Stromal cell of bone marrow (primary cell): ENCODE measurements at regions not wholly inside any gene's neighbourhood (a gene's known extent, or its start where the extent isn't known, plus 50 kb on each side); places are given as distances from the start of the nearest gene placed in this dataset.
A peak's percentile ranks its signal among the peaks of the same experiment; 100 is the strongest.
"Not testable (repeated sequence)": the region's sequence is repeated elsewhere in the genome, so short reads cannot be mapped to it uniquely, and the experiment has no call there.

Experiments used
- DNase-seq: peaks from one replicate; pipeline ENCODE4 v3.0.0-alpha.2; 2012; ENCODE audit warnings: low read depth

DNA sequence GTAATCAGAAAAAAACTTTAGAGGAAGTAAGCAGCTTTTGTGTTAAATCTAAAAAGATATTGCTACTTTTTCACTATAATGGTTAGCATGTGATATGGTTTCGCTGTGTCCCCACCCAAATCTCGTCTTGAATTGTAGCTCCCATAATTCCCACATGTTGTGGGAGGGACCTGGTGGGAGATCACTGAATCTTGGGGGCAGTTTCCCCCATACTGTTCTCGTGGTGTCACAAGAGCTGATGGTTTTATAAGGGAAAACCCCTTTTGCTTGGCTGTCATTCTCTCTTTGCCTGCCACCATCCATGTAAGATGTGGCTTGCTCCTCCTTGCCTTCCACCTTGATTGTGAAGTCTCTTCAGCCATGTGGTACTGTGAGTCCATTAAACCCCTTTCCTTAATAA, 117.1 kb downstream of the KCNJ2 start:
- DNase-seq, result no peak

DNA sequence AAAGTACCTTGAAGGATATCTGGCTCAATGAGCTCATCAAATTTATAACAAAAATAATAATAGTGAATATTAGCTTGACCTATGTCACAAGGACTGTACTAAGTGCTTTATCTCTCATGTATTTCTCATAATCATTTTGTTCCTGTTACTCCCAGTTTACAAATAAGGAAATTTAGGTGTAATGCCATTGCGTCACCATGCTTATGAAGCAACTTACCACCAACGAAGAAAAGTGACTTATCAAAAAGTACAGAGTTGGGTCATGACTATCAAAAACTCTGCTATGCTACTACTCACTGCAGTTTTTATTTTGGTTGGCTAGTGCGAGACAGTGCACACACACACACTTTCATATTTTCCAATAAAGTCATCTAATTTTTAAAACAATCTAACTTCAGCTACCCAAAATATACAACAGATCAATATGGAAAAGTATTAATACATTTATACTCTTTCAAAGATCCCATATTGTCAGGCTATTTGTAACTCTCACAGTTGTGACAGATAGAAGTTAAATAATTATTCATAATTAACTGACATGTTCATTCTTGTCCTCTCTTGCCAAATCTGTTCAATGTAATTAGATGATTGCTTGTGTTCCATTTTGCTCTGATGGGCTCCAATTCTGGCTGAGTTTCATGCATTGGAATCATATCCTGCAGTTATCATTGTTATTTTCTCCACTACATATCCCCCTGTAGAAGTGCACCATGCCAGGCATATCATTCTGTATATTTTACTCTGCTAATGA, 119.4 kb downstream of the KCNJ2 start:
- DNase-seq, result no peak

DNA sequence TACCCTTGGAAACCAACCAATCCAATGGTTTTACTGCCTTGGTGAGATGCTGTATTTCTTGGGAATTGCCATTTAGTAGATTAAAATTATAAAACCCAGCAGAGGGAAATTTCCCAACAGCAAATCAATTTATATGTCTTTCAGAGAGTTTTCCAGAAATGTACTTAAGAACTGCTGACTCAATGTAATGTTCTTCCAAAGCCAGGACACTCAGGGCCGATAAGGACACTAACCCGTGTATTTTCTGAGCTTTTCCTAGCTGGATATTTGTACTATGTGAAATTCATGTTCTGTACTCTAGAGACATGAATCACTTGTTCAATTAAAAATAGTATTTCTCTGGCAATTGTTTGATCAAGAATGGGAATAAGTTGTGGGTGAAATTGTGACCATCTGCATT, 121.4 kb downstream of the KCNJ2 start:
- DNase-seq, result no peak

DNA sequence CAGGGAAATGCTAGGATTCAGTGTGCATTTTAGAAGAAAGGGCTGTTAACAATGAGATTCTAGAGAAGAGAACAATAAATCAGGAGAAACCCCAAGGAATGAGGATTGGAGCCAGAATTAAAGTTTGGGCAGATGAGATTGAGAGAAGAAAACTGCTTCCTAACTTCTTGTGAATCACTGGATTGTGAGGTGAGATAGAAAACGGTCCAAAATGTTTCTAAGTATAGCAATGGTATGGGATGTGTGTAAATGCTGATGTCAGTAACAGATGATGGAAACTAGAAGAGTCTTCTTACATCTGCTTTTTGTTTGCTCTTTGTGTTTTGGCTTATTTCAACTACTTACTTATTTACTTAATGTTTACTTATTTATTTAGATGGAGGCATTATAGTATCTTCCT, 123.0 kb downstream of the KCNJ2 start:
- no peak for DNase-seq

DNA sequence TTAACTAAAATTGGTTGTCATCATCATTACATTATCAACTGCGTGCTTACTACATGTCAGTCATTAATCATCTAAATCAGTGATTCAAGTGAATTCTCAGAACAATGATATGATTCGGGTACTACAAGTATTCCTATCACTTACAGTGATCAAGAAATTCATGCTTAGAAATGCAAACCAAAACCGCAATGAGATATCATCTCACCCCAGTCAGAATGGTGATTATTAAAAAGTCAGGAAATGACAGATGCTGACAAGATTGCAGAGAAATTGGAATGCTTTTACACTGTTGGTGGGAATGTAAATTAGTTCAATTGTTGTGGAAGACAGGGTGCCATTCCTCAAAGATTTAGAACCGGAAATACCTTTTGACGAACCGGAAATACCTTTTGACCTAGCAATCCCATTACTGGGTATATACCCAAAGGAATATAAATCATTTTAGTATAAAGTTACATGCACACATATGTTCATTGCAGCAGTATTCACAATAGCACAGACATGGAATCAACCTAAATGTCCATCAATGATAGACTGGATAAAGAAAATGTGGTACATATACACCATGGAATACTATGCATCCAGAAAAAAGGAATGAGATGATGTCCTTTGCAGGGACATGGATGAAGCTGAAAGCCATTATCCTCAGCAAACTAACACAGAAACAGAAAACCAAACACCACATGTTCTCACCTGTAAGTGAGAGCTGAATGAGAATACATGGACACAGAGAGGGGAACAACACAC, 124.4 kb downstream of the KCNJ2 start:
- DNase-seq, result not testable (repeated sequence)

DNA sequence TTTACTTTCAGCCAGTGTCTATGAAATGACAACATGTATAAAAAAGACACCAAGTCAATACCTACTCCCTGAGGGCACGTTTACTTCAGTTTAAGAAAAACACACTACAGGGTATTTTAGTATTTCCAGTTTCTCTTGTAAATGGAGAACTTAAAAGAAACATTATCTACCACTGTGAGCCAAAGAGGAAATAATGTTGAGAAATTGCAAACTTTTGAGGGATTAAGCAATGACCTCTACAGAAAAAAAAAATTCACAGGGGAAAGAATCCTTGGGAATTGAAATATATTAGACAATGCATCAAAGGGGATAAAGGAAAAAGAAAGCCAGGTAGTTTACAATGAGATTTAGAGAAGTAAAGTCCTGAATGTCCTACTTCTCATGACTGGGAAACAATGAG, 126.0 kb downstream of the KCNJ2 start:
- no peak for DNase-seq

DNA sequence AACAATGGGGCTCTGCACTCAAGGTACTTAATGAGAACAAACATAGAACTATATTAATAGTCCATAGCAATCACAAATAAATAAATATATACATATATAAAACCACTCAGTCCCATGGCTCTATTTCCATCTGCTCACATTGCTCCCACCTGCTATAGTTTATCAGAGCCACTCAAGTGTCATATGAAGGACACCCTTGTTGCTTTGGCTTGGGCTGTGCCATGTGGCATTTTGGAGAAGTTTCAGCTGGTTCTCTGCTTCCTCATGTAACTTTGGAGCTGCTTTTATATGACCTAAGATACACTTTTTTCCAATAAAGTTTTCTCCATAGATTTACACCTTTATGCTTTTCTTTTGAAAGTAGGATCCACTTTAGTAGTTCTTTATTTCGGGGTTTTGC, 126.4 kb downstream of the KCNJ2 start:
- DNase-seq, result no peak

DNA sequence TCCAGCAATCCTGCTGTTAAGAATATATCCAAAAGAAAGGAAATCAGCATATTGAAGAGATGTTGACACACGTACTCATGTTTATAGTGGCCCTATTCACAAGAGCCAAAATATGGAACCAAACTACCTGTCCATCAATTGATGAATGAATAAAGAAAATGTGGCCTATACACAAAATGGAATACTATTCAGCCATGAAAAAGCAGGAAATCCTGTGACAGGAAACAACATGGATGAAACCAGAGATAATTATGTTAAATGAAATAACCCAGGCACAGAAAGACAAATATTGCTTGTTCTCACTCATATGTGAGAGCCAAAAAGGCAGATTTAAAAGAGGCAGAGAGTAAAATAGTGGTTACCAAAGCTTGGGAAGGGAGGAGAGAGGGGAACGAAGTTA, 127.1 kb downstream of the KCNJ2 start:
- no peak for DNase-seq

DNA sequence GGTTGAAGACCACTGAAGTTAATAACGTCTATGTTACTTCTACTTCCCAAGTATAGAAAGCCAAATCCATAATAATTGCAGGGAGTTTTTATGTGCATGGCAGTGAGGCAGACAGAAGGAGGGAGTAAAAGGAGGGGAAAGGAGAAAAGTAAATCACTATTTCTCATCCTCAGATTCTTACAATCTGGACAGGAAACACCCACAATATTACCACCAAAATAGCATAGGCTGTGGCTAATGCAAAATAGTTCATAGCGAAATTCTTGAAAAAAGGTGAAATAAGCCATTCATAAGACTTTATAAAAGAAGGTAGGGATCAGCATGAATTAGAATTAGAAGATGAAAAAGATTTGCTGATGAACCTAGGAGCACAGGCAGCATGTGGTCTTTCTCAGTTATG, 128.1 kb downstream of the KCNJ2 start:
- DNase-seq, result no peak

DNA sequence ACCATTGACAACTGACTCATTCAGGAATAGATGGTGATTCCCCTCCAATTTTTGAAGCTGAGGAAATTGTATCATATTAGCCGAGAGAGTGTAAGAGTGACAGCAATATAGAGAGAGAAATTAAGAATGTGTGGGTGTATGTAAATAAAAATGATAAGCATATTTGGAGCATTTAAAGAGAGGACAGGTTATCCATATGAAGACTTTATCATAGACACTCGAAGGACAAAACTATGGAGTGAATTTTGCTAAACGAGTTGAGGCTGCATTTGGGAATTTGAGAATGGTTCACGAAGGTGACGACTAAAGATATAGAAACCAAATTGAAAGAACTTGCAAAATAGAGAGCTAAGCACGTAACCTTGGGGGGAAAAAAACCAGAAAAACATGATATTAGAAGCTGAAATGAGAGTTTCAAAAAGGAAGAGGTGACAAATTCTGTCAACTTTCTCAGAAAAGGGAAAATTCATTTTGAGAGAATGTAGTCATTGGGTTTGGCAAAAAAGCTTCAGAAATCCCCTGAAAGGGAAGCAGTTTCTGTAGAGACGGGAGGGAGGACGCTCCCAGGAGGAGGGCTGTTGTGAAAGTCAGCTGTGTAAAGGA, 129.7 kb downstream of the KCNJ2 start:
- no peak for DNase-seq

DNA sequence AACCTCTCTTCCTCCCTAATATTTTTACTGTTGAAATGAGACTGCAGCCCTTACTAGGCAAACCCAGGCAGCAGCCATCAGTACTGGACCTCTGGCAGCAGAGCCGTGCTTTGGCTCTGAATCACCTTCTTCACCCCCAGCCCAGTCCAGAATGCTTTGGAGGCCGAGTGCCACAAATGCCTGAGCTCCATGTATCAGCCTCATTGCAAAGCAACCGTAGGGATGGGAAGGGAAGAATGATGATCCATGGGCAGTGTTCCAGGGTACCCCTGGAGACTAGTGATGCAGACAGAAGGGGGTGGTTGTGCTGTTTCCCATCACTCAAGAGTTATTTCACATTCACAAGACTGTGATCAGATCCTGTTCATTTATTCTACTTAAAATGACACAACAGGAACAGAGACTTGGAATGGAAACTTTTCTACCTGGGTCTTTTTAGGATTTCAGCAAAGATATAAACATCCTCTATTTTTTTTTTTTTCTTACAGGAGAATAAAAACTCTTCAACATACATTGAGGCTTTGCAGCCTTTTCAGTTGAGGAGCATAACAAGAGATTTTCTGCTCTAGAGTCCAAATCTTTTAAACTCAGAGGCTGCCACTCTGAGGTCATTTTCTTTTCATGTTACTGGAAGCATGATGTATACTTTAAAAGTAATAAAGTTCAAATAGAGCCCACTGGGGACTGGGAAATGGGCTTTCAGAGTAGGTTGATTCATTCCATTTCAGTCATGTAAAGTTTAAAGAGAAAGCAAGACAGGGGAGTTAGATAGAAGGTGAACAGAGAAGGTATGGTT, 138.3 kb downstream of the KCNJ2 start:
- no peak for DNase-seq

DNA sequence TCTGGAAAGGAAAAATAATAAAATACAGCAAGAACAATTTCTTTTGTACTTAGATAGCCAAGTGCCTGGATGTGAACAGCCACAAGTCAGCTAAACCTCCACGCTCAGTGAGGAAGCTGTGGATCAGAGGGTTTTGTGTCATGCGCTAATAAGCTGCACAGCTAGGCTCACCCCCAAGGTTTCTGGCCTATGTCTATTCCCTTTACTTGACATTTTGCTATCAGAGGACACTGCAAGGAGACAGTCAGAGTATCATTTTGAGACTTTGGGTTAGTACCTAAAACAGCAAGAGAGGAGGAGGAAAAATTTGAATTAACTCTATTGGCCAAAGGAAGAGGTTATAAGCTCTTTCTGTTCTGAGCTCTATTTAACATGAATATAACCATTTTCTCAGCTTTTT, 139.3 kb downstream of the KCNJ2 start:
- no peak for DNase-seq

DNA sequence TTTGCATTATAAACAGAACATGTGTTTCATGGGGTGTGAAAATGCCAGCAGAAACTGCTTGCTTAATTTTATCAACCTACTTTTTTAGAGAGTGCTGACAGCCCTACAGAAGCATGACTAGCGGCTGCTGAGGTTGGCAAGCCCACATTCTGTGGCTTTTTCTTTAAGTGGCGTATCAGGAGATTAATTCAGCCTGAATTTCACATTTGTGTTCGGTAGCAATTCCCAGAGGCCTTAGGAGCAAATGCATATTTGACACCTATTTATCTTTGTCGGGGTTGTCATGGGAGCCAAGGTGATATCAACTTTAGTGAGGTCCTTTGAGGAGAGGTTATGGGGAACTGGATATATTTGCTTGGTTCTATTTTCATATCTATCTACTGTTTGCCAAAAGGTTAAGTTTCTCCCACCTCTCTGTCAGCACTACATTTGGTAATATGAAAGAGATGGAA, 140.9 kb downstream of the KCNJ2 start:
- no peak for DNase-seq

DNA sequence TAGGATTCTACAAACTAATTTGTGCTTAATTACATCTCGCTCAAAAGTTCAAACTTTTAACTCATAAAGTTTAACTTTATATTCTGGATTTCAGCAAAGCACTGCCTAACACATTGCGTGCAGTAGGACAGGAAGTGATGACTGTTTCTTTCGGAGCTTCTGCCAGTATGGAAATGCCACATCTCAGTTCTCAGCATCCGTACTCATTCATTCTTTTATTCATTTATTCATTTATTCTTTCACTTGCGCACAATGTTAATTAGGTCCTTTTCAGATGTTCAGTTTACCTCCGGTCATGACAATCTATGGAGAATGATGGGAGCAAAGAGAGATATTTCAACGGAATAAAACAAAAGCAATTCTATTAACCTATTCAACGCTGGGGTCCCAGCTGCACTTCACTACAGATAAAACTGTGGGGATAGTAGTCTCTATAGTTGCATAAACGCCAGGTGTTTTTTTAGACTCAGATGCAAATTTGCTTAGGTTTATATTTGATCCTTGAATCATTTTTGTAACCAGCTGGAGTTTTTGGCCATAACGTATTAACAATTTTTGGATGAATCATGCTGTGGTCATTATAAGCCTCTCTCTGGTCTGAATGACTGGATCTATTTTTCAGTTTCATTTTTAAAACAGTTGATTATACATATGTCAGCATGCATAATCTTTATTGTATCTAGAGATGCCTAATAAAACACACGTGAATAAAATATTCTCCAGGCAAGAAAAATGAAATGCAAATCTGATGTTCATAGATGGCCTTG, 143.9 kb downstream of the KCNJ2 start:
- DNase-seq, result peak; percentile 55

DNA sequence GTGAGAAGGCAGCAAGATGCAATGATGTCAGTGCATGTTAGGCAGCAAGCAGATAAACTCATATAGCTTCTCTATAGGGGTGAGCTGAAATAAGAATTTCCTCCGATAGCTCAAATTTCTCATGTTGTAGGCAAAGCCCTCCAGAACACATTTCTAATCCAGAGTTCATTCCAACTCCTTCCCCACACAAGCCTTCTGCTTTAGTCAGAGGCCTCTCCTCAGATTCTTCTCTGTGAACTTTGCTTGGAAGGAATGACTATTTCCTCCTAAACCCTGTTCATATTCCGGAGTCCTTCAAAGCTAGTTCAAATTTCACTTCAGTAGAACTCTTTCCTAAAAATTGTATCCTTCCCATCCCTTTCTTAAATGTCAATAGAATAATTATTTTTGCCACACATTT, 144.8 kb downstream of the KCNJ2 start:
- DNase-seq, result peak; percentile 57

DNA sequence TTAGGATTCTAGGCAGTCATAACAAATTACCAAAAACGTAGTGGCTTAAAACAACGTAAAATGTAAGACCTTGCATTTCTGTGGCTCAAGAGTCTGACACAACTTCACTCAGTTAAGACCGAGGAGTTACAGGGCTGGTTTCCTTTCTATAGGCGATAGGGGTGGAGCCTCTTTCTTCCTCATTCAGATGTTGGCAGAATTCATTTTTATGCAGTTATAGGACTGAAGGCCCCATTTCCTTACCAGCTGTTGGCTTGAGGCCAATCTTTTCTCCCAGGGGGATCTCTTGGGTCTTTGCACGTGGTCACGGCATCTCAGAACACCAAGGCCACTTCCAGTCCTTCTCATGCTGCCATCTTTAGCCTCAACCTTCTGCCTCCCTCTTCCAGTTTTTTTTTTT, 145.2 kb downstream of the KCNJ2 start:
- DNase-seq, result no peak

DNA sequence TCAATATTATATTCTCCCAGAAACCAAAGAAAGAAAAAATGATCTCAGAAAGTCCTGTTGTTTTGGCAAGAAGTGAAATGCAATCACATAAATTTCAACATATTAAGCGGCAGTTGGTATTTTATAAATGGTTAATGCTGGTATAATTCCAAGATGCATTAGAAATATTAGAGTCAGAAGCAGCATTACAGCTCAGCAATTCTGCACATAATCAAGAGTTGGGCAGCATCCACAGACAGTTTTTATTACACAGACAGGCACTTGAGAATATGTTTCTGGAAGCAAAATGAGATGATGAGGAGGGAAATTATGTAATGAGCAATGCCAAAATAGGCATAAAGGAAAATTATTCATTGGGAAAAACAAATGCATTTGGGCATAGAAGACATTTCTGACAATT, 148.1 kb downstream of the KCNJ2 start:
- peak; percentile 36 for DNase-seq

DNA sequence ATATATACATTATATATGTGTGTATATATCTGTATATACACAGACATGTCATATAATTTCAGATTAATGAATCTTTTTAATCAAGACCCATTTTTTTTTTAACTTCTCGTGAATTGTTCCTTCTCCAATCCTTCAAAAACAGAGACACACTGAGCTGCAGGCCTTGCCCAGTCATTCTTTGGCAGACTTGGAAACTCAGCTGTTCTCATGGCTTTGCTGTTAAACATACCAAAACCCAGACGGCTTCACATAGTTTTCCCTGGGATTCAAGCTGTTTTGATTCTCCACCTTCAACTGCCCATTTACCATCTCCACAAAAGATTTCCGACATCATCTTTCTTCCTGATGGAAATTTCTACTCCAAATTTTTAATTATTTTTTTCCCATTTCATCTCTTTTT, 148.7 kb downstream of the KCNJ2 start:
- DNase-seq, result peak; percentile 25

DNA sequence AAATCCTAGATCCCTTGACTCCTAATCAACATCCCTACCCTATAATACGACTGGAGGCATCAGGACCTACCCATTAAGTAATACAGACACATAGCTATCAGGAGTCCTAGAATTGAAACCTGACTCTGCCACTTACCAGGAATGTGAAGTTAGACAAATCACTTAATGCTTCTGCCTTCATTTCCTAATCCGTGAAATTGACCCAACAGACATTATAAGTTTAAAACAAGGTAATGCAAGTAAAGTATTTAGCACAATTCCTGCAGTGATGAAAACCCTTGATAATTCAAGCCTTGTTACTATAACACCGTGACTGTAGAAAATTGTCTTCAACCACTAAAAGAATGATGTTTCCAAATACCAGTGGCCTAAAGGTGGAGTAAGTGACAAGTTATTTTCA, 150.2 kb downstream of the KCNJ2 start:
- no peak for DNase-seq

DNA sequence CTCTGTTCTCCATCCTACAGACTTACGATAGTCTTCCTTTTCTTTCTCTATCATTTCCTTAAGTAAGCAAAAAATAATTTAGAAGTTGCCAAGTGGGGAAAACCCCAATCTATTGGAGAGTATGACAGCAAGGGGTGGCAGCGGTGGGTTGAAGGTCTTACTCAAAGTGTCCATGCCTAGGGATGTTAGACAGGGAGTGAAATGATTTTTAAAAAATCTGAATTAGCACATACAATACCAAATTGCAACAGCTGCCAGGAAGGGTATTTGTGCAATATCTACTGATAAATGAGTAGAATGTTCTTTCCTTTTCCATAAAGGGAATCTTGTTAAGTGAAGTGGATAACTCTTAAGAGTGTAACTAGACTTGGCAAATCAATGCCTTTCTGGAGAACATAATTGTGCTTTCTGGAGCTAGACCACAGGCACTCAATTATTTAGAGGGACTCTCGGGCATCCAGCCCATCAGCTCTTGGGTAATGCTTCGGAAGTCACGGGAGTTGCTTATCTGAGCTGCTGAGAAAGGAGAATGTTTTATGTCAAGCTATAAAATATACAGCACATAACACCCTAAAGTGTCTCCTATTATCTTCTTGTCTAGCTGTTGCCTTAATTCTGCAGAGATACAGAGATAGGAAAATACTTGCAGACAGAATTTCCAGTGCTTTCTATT, 151.5 kb downstream of the KCNJ2 start:
- DNase-seq, result no peak

DNA sequence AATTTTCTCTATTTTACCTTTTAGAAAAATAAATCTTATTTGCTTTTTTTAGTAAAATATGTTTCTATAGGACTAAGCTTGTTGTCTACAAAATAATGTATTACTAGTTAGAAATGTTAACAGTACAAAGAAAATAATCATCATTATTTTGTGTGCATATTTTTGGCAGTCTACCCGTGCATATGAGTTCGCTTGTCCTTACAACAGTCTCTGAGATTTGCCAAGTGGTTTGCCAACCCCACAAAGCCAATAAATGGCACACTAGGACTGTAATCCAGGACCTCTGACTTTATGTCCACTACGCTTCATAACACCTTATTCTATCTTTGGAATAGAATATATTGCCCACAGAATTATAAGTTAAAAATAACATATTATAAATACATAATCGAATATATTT, 152.0 kb downstream of the KCNJ2 start:
- no peak for DNase-seq
